RWPE2 (cell line): ENCODE measurements at regions not wholly inside any gene's neighbourhood (a gene's known extent, or its start where the extent isn't known, plus 50 kb on each side); places are given as distances from the start of the nearest gene placed in this dataset.
A peak's percentile ranks its signal among the peaks of the same experiment; 100 is the strongest.

Source experiments
- ATAC-seq: fragments of 200-7000 bp; cut with Tn5 transposase; 3 replicates; pipeline ENCODE4 v1.9.1; 2021; ENCODE audit warnings: low read depth
- DNase-seq: peaks from one replicate; pipeline ENCODE4 v3.0.0-alpha.2; 2020; ENCODE audit warnings: low spot score
- H3K27ac ChIP-seq: fragments of 450-650 bp; 2 replicates; pipeline ENCODE4 v1.5.1; 2017; ENCODE audit warnings: mild to moderate bottlenecking; ENCODE audit not compliant: poor library complexity, severe bottlenecking
- H3K27me3 ChIP-seq: fragments of 250-450 bp; sonication (Bioruptor Pico); 2 replicates; pipeline ENCODE4 v1.5.1; 2021; ENCODE audit warnings: mild to moderate bottlenecking, moderate library complexity; ENCODE audit not compliant: insufficient read depth, poor library complexity, severe bottlenecking
- H3K36me3 ChIP-seq: fragments of 250-450 bp; sonication (Bioruptor Pico); 2 replicates; pipeline ENCODE4 v1.5.1; 2020; ENCODE audit warnings: low read depth, mild to moderate bottlenecking, moderate library complexity
- H3K4me1 ChIP-seq: fragments of 250-450 bp; sonication (Bioruptor Pico); 2 replicates; pipeline ENCODE4 v1.5.1; 2021; ENCODE audit warnings: mild to moderate bottlenecking, moderate library complexity; ENCODE audit not compliant: insufficient read depth, poor library complexity, severe bottlenecking
- H3K4me3 ChIP-seq: fragments of 250-450 bp; sonication (Bioruptor Pico); 2 replicates; pipeline ENCODE4 v1.5.1; 2021; ENCODE audit warnings: mild to moderate bottlenecking, moderate library complexity; ENCODE audit not compliant: severe bottlenecking
- H3K9me3 ChIP-seq: fragments of 250-450 bp; sonication (Bioruptor Pico); 2 replicates; pipeline ENCODE4 v1.5.1; 2021; ENCODE audit warnings: mild to moderate bottlenecking, moderate library complexity; ENCODE audit not compliant: severe bottlenecking
- TF ChIP-seq, protein P1 (sequence below): fragments of 450-650 bp; IDR thresholded peaks from one replicate; pipeline ENCODE4 v1.5.1; 2017; ENCODE audit warnings: mild to moderate bottlenecking, moderate library complexity; ENCODE audit not compliant: poor library complexity, severe bottlenecking

DNA sequence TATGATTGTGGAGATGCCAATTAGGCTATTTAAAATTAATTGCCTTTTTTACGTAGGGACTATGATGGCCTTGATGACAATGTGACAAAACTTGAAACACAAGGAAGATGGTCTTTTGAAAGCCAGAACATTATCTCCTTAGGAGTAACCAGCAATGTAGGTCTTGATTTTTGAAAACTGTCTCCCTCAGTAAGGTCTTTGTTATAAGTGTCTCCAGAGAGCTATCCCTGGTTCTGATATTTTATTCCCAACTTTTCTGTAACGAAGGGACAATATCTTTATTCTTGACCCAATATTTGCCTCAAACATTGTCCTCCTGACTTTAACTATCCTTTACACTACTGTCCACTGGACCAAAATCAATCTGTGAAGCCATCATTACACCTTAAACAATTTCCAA, 493.2 kb downstream of the CCDC85A start:
- Histone ChIP-seq H3K9me3 (peaks cover 4% of the 10 kb centered on the region), H3K4me1 (peaks cover 16% of the 10 kb centered on the region), H3K4me3 (no peak overlapping the region), H3K27me3 (no peaks in the 10 kb centered on the region), H3K27ac (no peak overlapping the region), H3K36me3 (no peaks in the 10 kb centered on the region)
- ATAC-seq (no peak), DNase-seq (no peak)
- TF ChIP-seq, protein P1, sequence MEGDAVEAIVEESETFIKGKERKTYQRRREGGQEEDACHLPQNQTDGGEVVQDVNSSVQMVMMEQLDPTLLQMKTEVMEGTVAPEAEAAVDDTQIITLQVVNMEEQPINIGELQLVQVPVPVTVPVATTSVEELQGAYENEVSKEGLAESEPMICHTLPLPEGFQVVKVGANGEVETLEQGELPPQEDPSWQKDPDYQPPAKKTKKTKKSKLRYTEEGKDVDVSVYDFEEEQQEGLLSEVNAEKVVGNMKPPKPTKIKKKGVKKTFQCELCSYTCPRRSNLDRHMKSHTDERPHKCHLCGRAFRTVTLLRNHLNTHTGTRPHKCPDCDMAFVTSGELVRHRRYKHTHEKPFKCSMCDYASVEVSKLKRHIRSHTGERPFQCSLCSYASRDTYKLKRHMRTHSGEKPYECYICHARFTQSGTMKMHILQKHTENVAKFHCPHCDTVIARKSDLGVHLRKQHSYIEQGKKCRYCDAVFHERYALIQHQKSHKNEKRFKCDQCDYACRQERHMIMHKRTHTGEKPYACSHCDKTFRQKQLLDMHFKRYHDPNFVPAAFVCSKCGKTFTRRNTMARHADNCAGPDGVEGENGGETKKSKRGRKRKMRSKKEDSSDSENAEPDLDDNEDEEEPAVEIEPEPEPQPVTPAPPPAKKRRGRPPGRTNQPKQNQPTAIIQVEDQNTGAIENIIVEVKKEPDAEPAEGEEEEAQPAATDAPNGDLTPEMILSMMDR, result no peak

DNA sequence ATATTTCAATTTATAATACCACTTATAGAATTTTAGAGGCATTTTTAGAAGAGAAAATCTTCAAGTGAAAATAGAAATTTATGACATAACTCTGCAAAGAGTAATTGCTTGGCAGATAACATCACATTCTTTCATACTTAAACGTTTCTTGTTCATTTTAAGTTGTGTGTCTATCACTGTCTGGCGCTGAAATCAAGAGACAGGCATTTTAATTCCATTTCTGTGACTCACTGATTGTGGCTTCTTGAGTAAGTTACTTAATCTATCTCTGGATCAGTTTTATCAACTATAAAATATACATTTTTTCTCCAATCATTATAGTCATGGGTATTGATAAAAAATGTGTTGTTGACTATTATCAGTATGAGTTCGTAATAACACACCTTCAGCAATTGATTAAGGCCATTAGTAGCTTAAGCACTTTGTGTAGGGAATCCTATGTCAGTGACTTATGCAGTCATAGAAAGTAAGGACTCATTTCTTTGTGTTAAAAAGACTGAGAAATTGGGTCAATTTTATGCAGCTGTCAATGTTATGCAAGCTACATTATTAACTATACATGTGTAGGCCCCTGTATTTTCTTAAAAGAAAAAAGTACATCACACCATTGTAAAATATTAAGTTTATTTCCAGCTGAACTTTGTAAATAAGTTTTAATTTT, 497.3 kb downstream of the CCDC85A start:
- no peaks in the 10 kb centered on the region for H3K9me3 ChIP-seq
- H3K4me3 ChIP-seq, result no peak overlapping the region
- peaks cover 18% of the 10 kb centered on the region for H3K4me1 ChIP-seq
- TF ChIP-seq, protein P1, result no peak
- peak; percentile 76 for ATAC-seq
- DNase-seq, result no peak
- H3K27ac ChIP-seq, result peak overlapping the region; percentile 86
- H3K27me3 ChIP-seq, result no peaks in the 10 kb centered on the region
- no peaks in the 10 kb centered on the region for H3K36me3 ChIP-seq

DNA sequence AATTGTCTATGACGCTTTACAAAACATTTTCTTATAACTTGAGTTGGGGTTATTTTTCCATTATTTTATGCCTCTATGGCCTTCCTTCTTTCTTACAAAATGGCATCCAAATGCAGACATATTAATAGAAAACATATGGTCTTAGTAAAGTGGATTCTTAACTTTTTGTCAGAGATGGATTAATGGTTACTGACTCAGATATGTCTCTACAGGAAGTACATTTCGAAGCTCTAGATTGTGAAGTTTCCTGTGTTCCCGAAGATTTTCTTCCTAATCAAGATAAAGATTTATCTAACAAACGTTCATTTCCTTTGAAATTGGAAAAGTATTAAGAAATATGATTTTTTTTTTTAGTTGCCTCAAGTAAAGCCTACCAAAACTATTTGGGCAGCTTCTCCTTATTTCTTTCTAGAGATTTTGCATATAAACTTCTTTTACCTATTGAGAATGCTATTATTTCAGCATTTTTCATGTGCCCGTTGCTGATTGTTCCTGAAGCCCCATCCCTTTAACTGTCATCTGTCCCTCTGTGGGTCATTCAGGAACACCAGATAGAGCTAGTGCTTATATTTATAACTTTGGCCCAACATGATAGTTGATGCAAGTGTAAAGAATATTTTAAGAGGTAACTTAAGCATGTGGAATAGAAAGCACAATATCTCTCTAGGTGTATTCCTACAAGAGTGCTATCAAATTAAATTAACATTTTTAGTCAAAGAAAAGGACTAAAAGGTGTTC, 498.0 kb downstream of the CCDC85A start:
- Histone ChIP-seq H3K36me3 (no peaks in the 10 kb centered on the region), H3K4me3 (no peak overlapping the region), H3K27me3 (no peaks in the 10 kb centered on the region), H3K9me3 (no peaks in the 10 kb centered on the region), H3K4me1 (peaks cover 18% of the 10 kb centered on the region), H3K27ac (peak overlapping the region; percentile 86)
- no peak for DNase-seq
- ATAC-seq, result peak; percentile 63; the same call in 2 of the 3 replicates
- TF ChIP-seq, protein P1, result no peak

- H3K4me3 ChIP-seq, result no peak overlapping the region
- peak overlapping the region; percentile 86 for H3K27ac ChIP-seq
- H3K9me3 ChIP-seq, result no peaks in the 10 kb centered on the region
- ATAC-seq (no peak), DNase-seq (no peak)
- H3K36me3 ChIP-seq, result no peaks in the 10 kb centered on the region
- peaks cover 24% of the 10 kb centered on the region for H3K4me1 ChIP-seq
- H3K27me3 ChIP-seq, result no peaks in the 10 kb centered on the region
- TF ChIP-seq, protein P1, result no peak
Observed at GRCh38 chr2:56682397-56682760, 498.6 kb downstream of the CCDC85A start.

DNA sequence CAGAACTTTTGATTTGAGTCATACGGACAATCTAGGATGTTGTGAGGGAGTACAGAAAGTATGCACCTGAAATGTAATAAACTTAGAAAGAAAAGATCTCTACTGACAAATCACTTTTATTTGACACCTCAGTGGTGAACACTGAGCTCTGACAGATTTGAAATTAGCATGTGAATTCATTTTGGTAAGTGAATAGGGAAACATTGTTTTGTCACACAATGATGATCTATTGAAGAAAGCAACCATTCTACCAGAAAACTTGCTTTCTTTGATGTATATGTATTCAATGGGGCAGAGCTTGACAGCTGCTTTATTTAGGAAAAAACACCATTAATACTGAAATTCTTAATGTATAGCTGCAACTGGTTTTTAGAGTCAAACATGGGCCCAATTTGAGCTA, 500.5 kb downstream of the CCDC85A start:
- TF ChIP-seq, protein P1, result no peak
- H3K27ac ChIP-seq, result no peak overlapping the region
- no peak for DNase-seq
- H3K9me3 ChIP-seq, result no peaks in the 10 kb centered on the region
- H3K4me1 ChIP-seq, result peaks cover 29% of the 10 kb centered on the region
- H3K4me3 ChIP-seq, result no peak overlapping the region
- no peak for ATAC-seq
- no peaks in the 10 kb centered on the region for H3K27me3 ChIP-seq
- H3K36me3 ChIP-seq, result no peaks in the 10 kb centered on the region
